22Rv1 (cell line): ENCODE measurements at regions not wholly inside any gene's neighbourhood (a gene's known extent, or its start where the extent isn't known, plus 50 kb on each side); places are given as distances from the start of the nearest gene placed in this dataset.

Source experiments
- H3K27ac ChIP-seq: fragments of 450-650 bp; 2 replicates; pipeline ENCODE4 v1.5.1; 2017
- CTCF ChIP-seq: fragments of 450-650 bp; IDR thresholded peaks from 2 replicates; pipeline ENCODE4 v1.5.1; 2017; ENCODE audit warnings: mild to moderate bottlenecking
- ZFX ChIP-seq: fragments of 450-650 bp; IDR thresholded peaks from 2 replicates; pipeline ENCODE4 v1.6.1; 2017; ENCODE audit warnings: antibody characterized with exemption, borderline replicate concordance

- no peak for TF ChIP-seq CTCF
- no peak for TF ChIP-seq ZFX
- H3K27ac ChIP-seq: no peak overlapping the region
These were observed 380.8 kb downstream of the KCTD12 start for GRCh38 chr13:76505437-76505836.

- TF ChIP-seq ZFX (no peak), CTCF (no peak)
- H3K27ac ChIP-seq: no peak overlapping the region
These were observed 382.4 kb downstream of the KCTD12 start for GRCh38 chr13:76503766-76504165.

GRCh38 chr13:76503291-76503690, 382.9 kb downstream of the KCTD12 start:
- TF ChIP-seq ZFX (no peak), CTCF (no peak)
- H3K27ac ChIP-seq: no peak overlapping the region

GRCh38 chr13:76500894-76501293, 385.3 kb downstream of the KCTD12 start:
- no peak overlapping the region for H3K27ac ChIP-seq
- TF ChIP-seq ZFX (no peak), CTCF (no peak)

GRCh38 chr13:76499891-76500290, 386.3 kb downstream of the KCTD12 start:
- TF ChIP-seq CTCF: no peak
- TF ChIP-seq ZFX: no peak
- no peak overlapping the region for H3K27ac ChIP-seq

- TF ChIP-seq CTCF (no peak), ZFX (no peak)
- no peak overlapping the region for H3K27ac ChIP-seq
These were observed 396.9 kb downstream of the KCTD12 start for GRCh38 chr13:76489274-76489673.

- H3K27ac ChIP-seq: no peak overlapping the region
- TF ChIP-seq CTCF (no peak), ZFX (no peak)
These were observed 404.5 kb downstream of the KCTD12 start for GRCh38 chr13:76481738-76482137.
